KG1 (cell line): ENCODE measurements at regions not wholly inside any gene's neighbourhood (a gene's known extent, or its start where the extent isn't known, plus 50 kb on each side); places are given as distances from the start of the nearest gene placed in this dataset.
"Not testable (repeated sequence)": the region's sequence is repeated elsewhere in the genome, so short reads cannot be mapped to it uniquely, and the experiment has no call there.

Source experiments
- DNase-seq: peaks from one replicate; lab custom pipeline; 2025; lab: John Stamatoyannopoulos, UW

GRCh38 chr18:2112435-2113045 lies 458.8 kb downstream of the METTL4 start:
- no peak for DNase-seq

- no peak for DNase-seq
These were observed 457.0 kb downstream of the METTL4 start for GRCh38 chr18:2114289-2114688.

- DNase-seq = no peak
These were observed 456.5 kb downstream of the METTL4 start for GRCh38 chr18:2114765-2115164.

- no peak for DNase-seq
These were observed 450.1 kb downstream of the METTL4 start for GRCh38 chr18:2121224-2121623.

- no peak for DNase-seq
These were observed 448.2 kb downstream of the METTL4 start for GRCh38 chr18:2123077-2123476.

- no peak for DNase-seq
These were observed 436.9 kb downstream of the METTL4 start for GRCh38 chr18:2134364-2134763.

GRCh38 chr18:2135309-2135708 lies 436.0 kb downstream of the METTL4 start:
- no peak for DNase-seq

- no peak for DNase-seq
These were observed 432.8 kb downstream of the METTL4 start for GRCh38 chr18:2138552-2138951.

GRCh38 chr18:2139691-2140090 lies 431.6 kb downstream of the METTL4 start:
- DNase-seq = no peak

GRCh38 chr18:2143636-2144035 lies 427.7 kb downstream of the METTL4 start:
- no peak for DNase-seq

GRCh38 chr18:2144811-2145210 lies 426.5 kb downstream of the METTL4 start:
- no peak for DNase-seq

GRCh38 chr18:2146092-2146491 lies 425.2 kb downstream of the METTL4 start:
- DNase-seq = no peak

- DNase-seq = no peak
These were observed 424.6 kb downstream of the METTL4 start for GRCh38 chr18:2146754-2147153.

- no peak for DNase-seq
These were observed 423.7 kb downstream of the METTL4 start for GRCh38 chr18:2147476-2148230.

- DNase-seq = no peak
These were observed 422.5 kb downstream of the METTL4 start for GRCh38 chr18:2148823-2149222.

- DNase-seq = no peak
These were observed 420.7 kb downstream of the METTL4 start for GRCh38 chr18:2150566-2150965.

GRCh38 chr18:2154278-2154677 lies 417.0 kb downstream of the METTL4 start:
- DNase-seq = no peak

- DNase-seq = no peak
These were observed 406.4 kb downstream of the METTL4 start for GRCh38 chr18:2164644-2165550.

GRCh38 chr18:2166876-2167275 lies 404.4 kb downstream of the METTL4 start:
- not testable (repeated sequence) for DNase-seq

- DNase-seq = no peak
These were observed 403.3 kb downstream of the METTL4 start for GRCh38 chr18:2168022-2168421.

GRCh38 chr18:2169656-2170055 lies 401.6 kb downstream of the METTL4 start:
- DNase-seq = no peak

GRCh38 chr18:2171840-2172625 lies 399.3 kb downstream of the METTL4 start:
- DNase-seq = no peak
